ENCODE measurements at regions not wholly inside any gene's neighbourhood (a gene's known extent, or its start where the extent isn't known, plus 50 kb on each side); places are given as distances from the start of the nearest gene placed in this dataset.

DNA sequence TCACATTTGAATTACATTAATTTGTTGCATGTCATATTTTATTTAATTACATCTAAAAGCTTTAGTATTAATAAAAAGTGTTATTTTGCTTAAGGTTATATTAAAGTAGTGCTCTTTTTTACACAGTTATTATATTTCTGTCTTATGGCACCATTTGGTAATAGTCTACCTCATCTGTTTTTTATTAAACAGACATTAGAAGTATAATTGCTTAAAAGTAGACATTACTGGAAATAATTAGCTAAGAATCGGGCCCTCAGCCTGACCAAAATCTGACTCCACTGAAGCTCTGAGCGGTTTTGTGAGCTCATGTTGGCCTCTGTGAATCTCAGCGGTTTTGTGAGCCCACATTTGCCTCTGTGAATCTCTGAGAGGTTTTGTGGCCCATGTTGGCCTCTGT is 102.5 kb upstream of the SNTG2 start:
- TF ChIP-seq, protein P1, sequence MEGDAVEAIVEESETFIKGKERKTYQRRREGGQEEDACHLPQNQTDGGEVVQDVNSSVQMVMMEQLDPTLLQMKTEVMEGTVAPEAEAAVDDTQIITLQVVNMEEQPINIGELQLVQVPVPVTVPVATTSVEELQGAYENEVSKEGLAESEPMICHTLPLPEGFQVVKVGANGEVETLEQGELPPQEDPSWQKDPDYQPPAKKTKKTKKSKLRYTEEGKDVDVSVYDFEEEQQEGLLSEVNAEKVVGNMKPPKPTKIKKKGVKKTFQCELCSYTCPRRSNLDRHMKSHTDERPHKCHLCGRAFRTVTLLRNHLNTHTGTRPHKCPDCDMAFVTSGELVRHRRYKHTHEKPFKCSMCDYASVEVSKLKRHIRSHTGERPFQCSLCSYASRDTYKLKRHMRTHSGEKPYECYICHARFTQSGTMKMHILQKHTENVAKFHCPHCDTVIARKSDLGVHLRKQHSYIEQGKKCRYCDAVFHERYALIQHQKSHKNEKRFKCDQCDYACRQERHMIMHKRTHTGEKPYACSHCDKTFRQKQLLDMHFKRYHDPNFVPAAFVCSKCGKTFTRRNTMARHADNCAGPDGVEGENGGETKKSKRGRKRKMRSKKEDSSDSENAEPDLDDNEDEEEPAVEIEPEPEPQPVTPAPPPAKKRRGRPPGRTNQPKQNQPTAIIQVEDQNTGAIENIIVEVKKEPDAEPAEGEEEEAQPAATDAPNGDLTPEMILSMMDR (IDR thresholded peaks at IDR 0.05) = no peak
- no peak for TF ChIP-seq POLR2A (IDR thresholded peaks at IDR 0.05)
